HG03103 (cell line): ENCODE measurements at regions not wholly inside any gene's neighbourhood (a gene's known extent, or its start where the extent isn't known, plus 50 kb on each side); places are given as distances from the start of the nearest gene placed in this dataset.

Experiments used
- ATAC-seq: cut with Tn5 transposase; IDR thresholded peaks from one replicate; pipeline ENCODE4 v1.9.1; 2021; ENCODE audit warnings: low read depth; ENCODE audit not compliant: unreplicated experiment

- ATAC-seq: peak; percentile 58
Measured at GRCh38 chr12:67827820-67828383, 161.3 kb upstream of the IFNG-AS1 start.

GRCh38 chr12:67829896-67830295 is 159.4 kb upstream of the IFNG-AS1 start:
- no peak for ATAC-seq

- ATAC-seq: no peak
Measured at GRCh38 chr12:67832155-67832554, 157.1 kb upstream of the IFNG-AS1 start.

- ATAC-seq: no peak
Measured at GRCh38 chr12:67833602-67834001, 155.6 kb upstream of the IFNG-AS1 start.

- no peak for ATAC-seq
Measured at GRCh38 chr12:67837876-67838275, 151.4 kb upstream of the IFNG-AS1 start.

- ATAC-seq: no peak
Measured at GRCh38 chr12:67842124-67842523, 147.1 kb upstream of the IFNG-AS1 start.

- no peak for ATAC-seq
Measured at GRCh38 chr12:67843257-67843656, 146.0 kb upstream of the IFNG-AS1 start.

- no peak for ATAC-seq
Measured at GRCh38 chr12:67852701-67853100, 136.5 kb upstream of the IFNG-AS1 start.

- ATAC-seq: no peak
Measured at GRCh38 chr12:67853204-67853603, 136.0 kb upstream of the IFNG-AS1 start.

- no peak for ATAC-seq
Measured at GRCh38 chr12:67854351-67854750, 134.9 kb upstream of the IFNG-AS1 start.

- ATAC-seq: no peak
Measured at GRCh38 chr12:67855103-67855502, 134.1 kb upstream of the IFNG-AS1 start.

GRCh38 chr12:67871231-67871630 is 118.0 kb upstream of the IFNG-AS1 start:
- no peak for ATAC-seq

GRCh38 chr12:67873355-67873754 is 115.9 kb upstream of the IFNG-AS1 start:
- no peak for ATAC-seq

- no peak for ATAC-seq
Measured at GRCh38 chr12:67876305-67876915, 112.8 kb upstream of the IFNG-AS1 start.

GRCh38 chr12:67877727-67878126 is 111.5 kb upstream of the IFNG-AS1 start:
- ATAC-seq: no peak

- no peak for ATAC-seq
Measured at GRCh38 chr12:67879937-67880336, 109.3 kb upstream of the IFNG-AS1 start.

- ATAC-seq: no peak
Measured at GRCh38 chr12:67881565-67881964, 107.7 kb upstream of the IFNG-AS1 start.

GRCh38 chr12:67884596-67884995 is 104.7 kb upstream of the IFNG-AS1 start:
- no peak for ATAC-seq

GRCh38 chr12:67885375-67886169 is 103.7 kb upstream of the IFNG-AS1 start:
- no peak for ATAC-seq

- no peak for ATAC-seq
Measured at GRCh38 chr12:67887065-67887464, 102.2 kb upstream of the IFNG-AS1 start.

GRCh38 chr12:67889931-67890330 is 99.3 kb upstream of the IFNG-AS1 start:
- ATAC-seq: no peak

- ATAC-seq: no peak
Measured at GRCh38 chr12:67890726-67891258, 98.5 kb upstream of the IFNG-AS1 start.
